ENCODE measurements at regions not wholly inside any gene's neighbourhood (a gene's known extent, or its start where the extent isn't known, plus 50 kb on each side); places are given as distances from the start of the nearest gene placed in this dataset.

- no peaks in the 10 kb centered on the region for H3K9me1 ChIP-seq (ENCODE audit: control insufficient read depth, insufficient read depth, low read length)
- no peaks in the 10 kb centered on the region; a peak in 1 of 5 replicates for H3K4me1 ChIP-seq (replicated peaks in 1 of 2; ENCODE audit: control insufficient read depth in 2 of 2, insufficient read depth in 2 of 2, low read length in 2 of 2)
- intact Hi-C loops (cut with micrococcal nuclease) (no loop called here), in situ Hi-C loops (cut with MboI) (no loop called here)
- H3K27ac ChIP-seq (ENCODE audit: extremely low read depth, low read depth, low read length) = no peak overlapping the region
- TF ChIP-seq CCAR2 (IDR thresholded peaks at IDR 0.05; ENCODE audit: low read depth, low read length) = no peak
- no peak for TF ChIP-seq CUX1 (CRISPR knock-in tag; IDR thresholded peaks at IDR 0.05)
- no peak for TF ChIP-seq ZNF239 (CRISPR knock-in tag; IDR thresholded peaks at IDR 0.05)
- no peak for TF ChIP-seq SRSF7 (optimal IDR thresholded peaks at IDR 0.05; ENCODE audit: low read depth, low read length)
- no peak for TF ChIP-seq TEAD2 (tag; IDR thresholded peaks at IDR 0.05)
- no peak for TF ChIP-seq ZNF512 (tag; IDR thresholded peaks at IDR 0.05)
- no peak overlapping the region for H3K4me3 ChIP-seq
- DNase-seq (ENCODE audit: extremely low read depth in 1 of 4, low spot score in 3 of 4) (no peak), FAIRE-seq (no peak), ATAC-seq (no peak)
- no peaks in the 10 kb centered on the region for H3K36me3 ChIP-seq (ENCODE audit: control insufficient read depth, insufficient read depth, low read length)
- no peak overlapping the region for H2AFZ ChIP-seq (ENCODE audit: low read depth, low read length)
- no TSS peak for BruUV-seq (replicated peaks)
- H3K9ac ChIP-seq (ENCODE audit: insufficient read depth in 1 of 2, low read depth in 2 of 2, low read length in 2 of 2) = no peak overlapping the region
- H4K20me1 ChIP-seq (replicated peaks; ENCODE audit: control insufficient read depth, insufficient read depth, low read length) = no peaks in the 10 kb centered on the region
- POLR2A ChIA-PET = no interaction called here
- no peaks in the 10 kb centered on the region; a peak in 1 of 5 replicates for H3K27me3 ChIP-seq (ENCODE audit: control insufficient read depth in 2 of 2, insufficient read depth in 2 of 2, low read length in 2 of 2)
- H3K4me2 ChIP-seq (ENCODE audit: insufficient read depth, low read length) = no peak overlapping the region
- no peaks in the 10 kb centered on the region for H3K79me2 ChIP-seq (ENCODE audit: control insufficient read depth, insufficient read depth, low read length)
- 58% methylated on average over 1 of the region's 4 CpGs for WGBS (ENCODE audit: insufficient coverage, low coverage, missing lambda C conversion rate)
- CTCF ChIA-PET (ENCODE audit: low intra/inter-chr PET ratio) = no interaction called here
- no peaks in the 10 kb centered on the region for H3K9me3 ChIP-seq (replicated peaks; ENCODE audit: control insufficient read depth, insufficient read depth, low read depth, low read length)
Measured at GRCh38 chrX:39602195-39602594, 495.6 kb downstream of the BCOR start.
